ENCODE measurements at regions not wholly inside any gene's neighbourhood (a gene's known extent, or its start where the extent isn't known, plus 50 kb on each side); places are given as distances from the start of the nearest gene placed in this dataset.
A peak's percentile ranks its signal among the peaks of the same experiment; 100 is the strongest.

DNA sequence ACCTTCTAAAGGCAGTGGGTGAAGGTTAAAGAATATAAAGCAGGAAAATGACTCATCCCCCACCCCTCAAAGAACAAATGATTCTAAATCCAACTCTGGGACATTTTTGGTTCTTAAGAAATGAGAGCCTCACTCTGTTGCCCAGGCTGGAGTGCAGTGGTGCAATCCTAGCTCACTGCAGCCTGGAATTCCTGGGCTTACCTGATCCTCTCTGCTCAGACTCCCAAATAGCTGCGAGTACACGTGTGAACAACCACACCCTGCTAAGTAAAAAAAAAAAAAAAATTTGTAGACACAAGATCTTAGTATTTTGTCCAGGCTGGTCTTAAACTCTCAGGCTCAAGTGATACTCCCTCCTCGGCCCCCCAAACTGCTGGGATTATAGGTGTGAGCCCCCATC lies 298.8 kb upstream of the MAF start:
- DNase-seq, result no peak
- H2AK5ac ChIP-seq (ENCODE audit: insufficient read length, low read length), result no peak overlapping the region
- H4K5ac ChIP-seq (ENCODE audit: insufficient read length, low read depth, low read length), result no peak overlapping the region
- Mint-ChIP-seq H3K27ac (0 out of 7 replicates have a peak overlapping the region, but pooled peaks of 1 of the 3 experiments have one; percentile 32), H3K27me3 (ENCODE audit: low read depth) (no peaks in the 10 kb centered on the region; the same call in 1 of the 2 replicates), H3K9me3 (peaks cover 2 to 3% of the 10 kb centered on the region in 2 experiments; a peak in 1 of 5 replicates), H3K36me3 (ENCODE audit: insufficient read depth in 1 of 3, low read depth in 3 of 3) (peaks cover 0 to 1% (median 0%) of the 10 kb centered on the region in 3 experiments; a peak in 1 of 7 replicates), H3K4me1 (peaks cover 5 to 7% of the 10 kb centered on the region in 2 experiments; a peak in 1 of 4 replicates), H3K4me3 (no peak overlapping the region)
- H4K91ac ChIP-seq (ENCODE audit: insufficient read length, low read depth, low read length), result no peak overlapping the region
- no peaks in the 10 kb centered on the region for H3K27me3 ChIP-seq (ENCODE audit: insufficient read depth, low read length)
- H3K4me2 ChIP-seq (ENCODE audit: insufficient read depth, insufficient read length, low read length), result no peak overlapping the region
- H2AFZ ChIP-seq (ENCODE audit: low read length), result no peak overlapping the region
- H3K23me2 ChIP-seq (ENCODE audit: insufficient read length, low read depth, low read length, poor library complexity, severe bottlenecking), result no peaks in the 10 kb centered on the region
- H3K56ac ChIP-seq (ENCODE audit: insufficient read length, low read depth, low read length), result no peak overlapping the region
- no peaks in the 10 kb centered on the region for H3K9me3 ChIP-seq (ENCODE audit: control insufficient read depth, low read depth, low read length)
- no peak overlapping the region for H3K4ac ChIP-seq (ENCODE audit: low read depth, low read length)
- H3K23ac ChIP-seq (ENCODE audit: insufficient read length, low read depth, low read length), result no peak overlapping the region
- no peak overlapping the region for H3K9ac ChIP-seq (ENCODE audit: extremely low read depth, insufficient read length, low read length)
- no peak overlapping the region for H2BK15ac ChIP-seq (ENCODE audit: low read depth, low read length)
- no peaks in the 10 kb centered on the region for H3K79me2 ChIP-seq (ENCODE audit: insufficient read depth, low read length)
- no CpG with 5 or more reads among the region's 3 CpGs for WGBS (ENCODE audit: extremely low coverage, insufficient read length, low lambda C conversion rate)
- no peaks in the 10 kb centered on the region for H3K79me1 ChIP-seq (ENCODE audit: insufficient read depth, low read depth, low read length, poor library complexity, severe bottlenecking)
- no peak overlapping the region for H2BK12ac ChIP-seq (ENCODE audit: insufficient read length, low read depth, low read length)
- no peak overlapping the region for H2BK120ac ChIP-seq (ENCODE audit: low read depth, low read length, poor library complexity, severe bottlenecking)
- H3K27ac ChIP-seq (ENCODE audit: insufficient read length, low read depth, low read length), result no peak overlapping the region
- no peak overlapping the region for H3K18ac ChIP-seq (ENCODE audit: insufficient read length, low read depth, low read length)
- H2BK20ac ChIP-seq (ENCODE audit: low read depth, low read length, poor library complexity, severe bottlenecking), result no peak overlapping the region
- no peak overlapping the region for H3T11ph ChIP-seq (ENCODE audit: low read length)
- TF ChIP-seq, protein P1, sequence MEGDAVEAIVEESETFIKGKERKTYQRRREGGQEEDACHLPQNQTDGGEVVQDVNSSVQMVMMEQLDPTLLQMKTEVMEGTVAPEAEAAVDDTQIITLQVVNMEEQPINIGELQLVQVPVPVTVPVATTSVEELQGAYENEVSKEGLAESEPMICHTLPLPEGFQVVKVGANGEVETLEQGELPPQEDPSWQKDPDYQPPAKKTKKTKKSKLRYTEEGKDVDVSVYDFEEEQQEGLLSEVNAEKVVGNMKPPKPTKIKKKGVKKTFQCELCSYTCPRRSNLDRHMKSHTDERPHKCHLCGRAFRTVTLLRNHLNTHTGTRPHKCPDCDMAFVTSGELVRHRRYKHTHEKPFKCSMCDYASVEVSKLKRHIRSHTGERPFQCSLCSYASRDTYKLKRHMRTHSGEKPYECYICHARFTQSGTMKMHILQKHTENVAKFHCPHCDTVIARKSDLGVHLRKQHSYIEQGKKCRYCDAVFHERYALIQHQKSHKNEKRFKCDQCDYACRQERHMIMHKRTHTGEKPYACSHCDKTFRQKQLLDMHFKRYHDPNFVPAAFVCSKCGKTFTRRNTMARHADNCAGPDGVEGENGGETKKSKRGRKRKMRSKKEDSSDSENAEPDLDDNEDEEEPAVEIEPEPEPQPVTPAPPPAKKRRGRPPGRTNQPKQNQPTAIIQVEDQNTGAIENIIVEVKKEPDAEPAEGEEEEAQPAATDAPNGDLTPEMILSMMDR (conservative IDR thresholded peaks at IDR 0.05), result no peak
- no peak overlapping the region for H2BK5ac ChIP-seq (ENCODE audit: insufficient read length, low read length)
- H3K14ac ChIP-seq (ENCODE audit: insufficient read depth, low read length), result no peak overlapping the region
- H4K20me1 ChIP-seq (ENCODE audit: control insufficient read depth, insufficient read depth, insufficient read length), result no peaks in the 10 kb centered on the region
- no peak overlapping the region for H4K8ac ChIP-seq (replicated peaks; ENCODE audit: insufficient read length, low read depth, low read length)
- 0 out of 2 replicates have a peak, but pooled peaks cover 4% of the 10 kb centered on the region for H3K4me1 ChIP-seq (ENCODE audit: insufficient read depth, low read length)

Data from H9 (cell line).